A673 (cell line): ENCODE measurements at regions not wholly inside any gene's neighbourhood (a gene's known extent, or its start where the extent isn't known, plus 50 kb on each side); places are given as distances from the start of the nearest gene placed in this dataset.

ENCODE experiments used
- BruUV-seq: library from RNA; stranded (reverse); fragments of 400-500 nt; replicated peaks from 2 replicates; lab custom pipeline; 2021; lab: Mats Ljungman, UMichigan
- CTCF ChIA-PET: fragments of 300-600 bp; sonication (Branson Sonifier 250); formaldehyde crosslinking; loops from one replicate; lab custom pipeline; 2022; ENCODE audit warnings: antibody characterized with exemption; lab: Charles Lee
- POLR2A ChIA-PET: fragments of 300-600 bp; sonication (Branson Sonifier 250); formaldehyde crosslinking; loops from one replicate; lab custom pipeline; 2022; ENCODE audit warnings: antibody characterized with exemption; ENCODE audit not compliant: low non-redundant PET; lab: Charles Lee
- DNase-seq: peaks from one replicate; pipeline ENCODE4 v3.0.0-alpha.2; 2015; ENCODE audit warnings: low spot score
- H3K27ac ChIP-seq: fragments of 200-600 bp; sonication (generic); 2 replicates; pipeline ENCODE4 v1.5.1; 2016; ENCODE audit warnings: mixed run types, low read depth, mild to moderate bottlenecking, mixed read lengths, antibody characterized with exemption, low read length; ENCODE audit not compliant: poor library complexity, severe bottlenecking
- H3K27me3 ChIP-seq: fragments of 200-600 bp; sonication (generic); replicated peaks from 2 replicates; pipeline ENCODE4 v1.6.1; 2017; ENCODE audit warnings: mixed run types, low read depth, mild to moderate bottlenecking, mixed read lengths, antibody characterized with exemption, low read length; ENCODE audit not compliant: insufficient read depth, poor library complexity
- H3K36me3 ChIP-seq: fragments of 200-600 bp; sonication (generic); 2 replicates; pipeline ENCODE4 v1.6.1; 2016; ENCODE audit warnings: mixed run types, mild to moderate bottlenecking, mixed read lengths, antibody characterized with exemption, low read length; ENCODE audit not compliant: insufficient read depth, poor library complexity, severe bottlenecking
- H3K4me1 ChIP-seq: fragments of 200-600 bp; sonication (generic); 2 replicates; pipeline ENCODE4 v1.6.1; 2017; ENCODE audit warnings: mixed run types, mild to moderate bottlenecking, mixed read lengths, antibody characterized with exemption, low read length; ENCODE audit not compliant: insufficient read depth, poor library complexity, severe bottlenecking
- H3K4me3 ChIP-seq: fragments of 200-600 bp; sonication (generic); 2 replicates; pipeline ENCODE4 v1.5.1; 2016; ENCODE audit warnings: low read depth, mixed run types, mild to moderate bottlenecking, mixed read lengths, low read length; ENCODE audit not compliant: poor library complexity, severe bottlenecking
- H3K9me3 ChIP-seq: fragments of 200-600 bp; sonication (generic); 2 replicates; pipeline ENCODE4 v1.6.1; 2016; ENCODE audit warnings: mixed run types, low read depth, mild to moderate bottlenecking, mixed read lengths, antibody characterized with exemption, low read length; ENCODE audit not compliant: poor library complexity, severe bottlenecking
- EZH2 ChIP-seq: fragments of 200-600 bp; sonication (generic); IDR thresholded peaks from 2 replicates; pipeline ENCODE4 v1.6.1; 2017; ENCODE audit warnings: borderline replicate concordance, low read depth, mild to moderate bottlenecking, mixed read lengths, antibody characterized with exemption, low read length; ENCODE audit not compliant: poor library complexity, severe bottlenecking
- intact Hi-C: fragments of 100-400 bp; cut with micrococcal nuclease; formaldehyde crosslinking; loops from one replicate; pipeline ENCODE4 v1.10.0; 2022; ENCODE audit not compliant: unreplicated experiment
- TF ChIP-seq, protein P1 (sequence below): fragments of 300-800, 200-600 bp; sonication (generic); conservative IDR thresholded peaks from 2 replicates; pipeline ENCODE4 v1.5.1; 2017; ENCODE audit warnings: low read depth, mild to moderate bottlenecking, antibody characterized with exemption, low read length, moderate library complexity, mixed read lengths

GRCh38 chr12:20044351-20044750 lies 324.0 kb upstream of the PDE3A start:
- DNase-seq = no peak
- Histone ChIP-seq H3K27ac (no peak overlapping the region), H3K27me3 (no peaks in the 10 kb centered on the region), H3K4me3 (no peak overlapping the region), H3K36me3 (no peaks in the 10 kb centered on the region), H3K9me3 (no peaks in the 10 kb centered on the region), H3K4me1 (no peaks in the 10 kb centered on the region)
- intact Hi-C loops = no loop called here
- TF ChIP-seq, protein P1, sequence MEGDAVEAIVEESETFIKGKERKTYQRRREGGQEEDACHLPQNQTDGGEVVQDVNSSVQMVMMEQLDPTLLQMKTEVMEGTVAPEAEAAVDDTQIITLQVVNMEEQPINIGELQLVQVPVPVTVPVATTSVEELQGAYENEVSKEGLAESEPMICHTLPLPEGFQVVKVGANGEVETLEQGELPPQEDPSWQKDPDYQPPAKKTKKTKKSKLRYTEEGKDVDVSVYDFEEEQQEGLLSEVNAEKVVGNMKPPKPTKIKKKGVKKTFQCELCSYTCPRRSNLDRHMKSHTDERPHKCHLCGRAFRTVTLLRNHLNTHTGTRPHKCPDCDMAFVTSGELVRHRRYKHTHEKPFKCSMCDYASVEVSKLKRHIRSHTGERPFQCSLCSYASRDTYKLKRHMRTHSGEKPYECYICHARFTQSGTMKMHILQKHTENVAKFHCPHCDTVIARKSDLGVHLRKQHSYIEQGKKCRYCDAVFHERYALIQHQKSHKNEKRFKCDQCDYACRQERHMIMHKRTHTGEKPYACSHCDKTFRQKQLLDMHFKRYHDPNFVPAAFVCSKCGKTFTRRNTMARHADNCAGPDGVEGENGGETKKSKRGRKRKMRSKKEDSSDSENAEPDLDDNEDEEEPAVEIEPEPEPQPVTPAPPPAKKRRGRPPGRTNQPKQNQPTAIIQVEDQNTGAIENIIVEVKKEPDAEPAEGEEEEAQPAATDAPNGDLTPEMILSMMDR = no peak
- TF ChIP-seq EZH2 = no peak
- ChIA-PET POLR2A (no interaction called here), CTCF (no interaction called here)
- BruUV-seq = no TSS peak

DNA sequence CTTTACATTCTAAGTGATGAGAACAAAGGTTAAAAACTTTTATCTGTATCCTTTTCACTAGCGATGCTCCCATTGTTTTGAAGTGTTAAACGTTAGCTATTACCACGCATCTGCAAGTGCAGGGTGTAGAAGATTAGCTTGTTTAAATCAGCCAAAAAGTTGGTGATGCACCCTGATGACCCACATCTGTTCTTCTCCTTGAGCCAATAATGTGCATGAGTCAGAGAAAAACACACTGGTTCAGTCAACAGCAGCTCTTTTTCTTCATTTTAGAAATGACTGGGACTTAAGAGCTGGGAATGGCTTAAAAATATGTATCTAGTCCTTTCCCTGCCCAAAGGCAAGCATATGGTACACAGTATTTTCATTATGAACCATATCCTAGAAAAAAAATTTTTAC lies 323.5 kb upstream of the PDE3A start:
- Histone ChIP-seq H3K4me3 (no peak overlapping the region), H3K27ac (no peak overlapping the region), H3K9me3 (no peaks in the 10 kb centered on the region), H3K36me3 (no peaks in the 10 kb centered on the region), H3K27me3 (no peaks in the 10 kb centered on the region), H3K4me1 (no peaks in the 10 kb centered on the region)
- BruUV-seq = no TSS peak
- no peak for DNase-seq
- intact Hi-C loops = no loop called here
- TF ChIP-seq, protein P1 = no peak
- no peak for TF ChIP-seq EZH2
- ChIA-PET CTCF (no interaction called here), POLR2A (no interaction called here)

GRCh38 chr12:20047901-20048300 lies 320.4 kb upstream of the PDE3A start:
- Histone ChIP-seq H3K36me3 (no peaks in the 10 kb centered on the region), H3K27ac (no peak overlapping the region), H3K4me3 (no peak overlapping the region), H3K27me3 (no peaks in the 10 kb centered on the region), H3K4me1 (no peaks in the 10 kb centered on the region), H3K9me3 (no peaks in the 10 kb centered on the region)
- no TSS peak for BruUV-seq
- TF ChIP-seq, protein P1 = no peak
- TF ChIP-seq EZH2 = no peak
- intact Hi-C loops = no loop called here
- no peak for DNase-seq
- POLR2A ChIA-PET = no interaction called here
- CTCF ChIA-PET = no interaction called here
